Stimulated activated CD8-positive, alpha-beta memory T cell treated with anti-CD3 and anti-CD28 coated beads, Interleukin-4, amount 100 ng/mL, for 48 hours (primary cell): ENCODE measurements at regions not wholly inside any gene's neighbourhood (a gene's known extent, or its start where the extent isn't known, plus 50 kb on each side); places are given as distances from the start of the nearest gene placed in this dataset.
A peak's percentile ranks its signal among the peaks of the same experiment; 100 is the strongest.

Experiments
- DNase-seq: peaks from one replicate; pipeline ENCODE4 v3.0.0-alpha.2; 2020

GRCh38 chr4:38489924-38490639 lies 173.9 kb upstream of the KLF3 start:
- peak; percentile 39 for DNase-seq

GRCh38 chr4:38490753-38491446 lies 173.1 kb upstream of the KLF3 start:
- no peak for DNase-seq

GRCh38 chr4:38491854-38492478 lies 172.0 kb upstream of the KLF3 start:
- no peak for DNase-seq

GRCh38 chr4:38493066-38493465 lies 170.9 kb upstream of the KLF3 start:
- DNase-seq = no peak

GRCh38 chr4:38495446-38495845 lies 168.6 kb upstream of the KLF3 start:
- DNase-seq = no peak

- no peak for DNase-seq
Measured at GRCh38 chr4:38497121-38497520, 166.9 kb upstream of the KLF3 start.

GRCh38 chr4:38499101-38499500 lies 164.9 kb upstream of the KLF3 start:
- DNase-seq = no peak

GRCh38 chr4:38500433-38500832 lies 163.6 kb upstream of the KLF3 start:
- no peak for DNase-seq

GRCh38 chr4:38501698-38502097 lies 162.3 kb upstream of the KLF3 start:
- DNase-seq = no peak

- DNase-seq = no peak
Measured at GRCh38 chr4:38503689-38504395, 160.2 kb upstream of the KLF3 start.

- no peak for DNase-seq
Measured at GRCh38 chr4:38504396-38504715, 159.6 kb upstream of the KLF3 start.

- no peak for DNase-seq
Measured at GRCh38 chr4:38509551-38509950, 154.4 kb upstream of the KLF3 start.

GRCh38 chr4:38510201-38510600 lies 153.8 kb upstream of the KLF3 start:
- no peak for DNase-seq

- no peak for DNase-seq
Measured at GRCh38 chr4:38511702-38512101, 152.3 kb upstream of the KLF3 start.

- no peak for DNase-seq
Measured at GRCh38 chr4:38512840-38513239, 151.2 kb upstream of the KLF3 start.

GRCh38 chr4:38514465-38515146 lies 149.4 kb upstream of the KLF3 start:
- no peak for DNase-seq

- no peak for DNase-seq
Measured at GRCh38 chr4:38516190-38516589, 147.8 kb upstream of the KLF3 start.

GRCh38 chr4:38519666-38520065 lies 144.3 kb upstream of the KLF3 start:
- no peak for DNase-seq

GRCh38 chr4:38523054-38523453 lies 140.9 kb upstream of the KLF3 start:
- no peak for DNase-seq

GRCh38 chr4:38523524-38524448 lies 140.2 kb upstream of the KLF3 start:
- peak; percentile 69 for DNase-seq

GRCh38 chr4:38526412-38526811 lies 137.6 kb upstream of the KLF3 start:
- DNase-seq = no peak
